Right atrium auricular region (tissue), 2 donors: ENCODE measurements at regions not wholly inside any gene's neighbourhood (a gene's known extent, or its start where the extent isn't known, plus 50 kb on each side); places are given as distances from the start of the nearest gene placed in this dataset.
A peak's percentile ranks its signal among the peaks of the same experiment; 100 is the strongest.
"Not testable (repeated sequence)": the region's sequence is repeated elsewhere in the genome, so short reads cannot be mapped to it uniquely, and the experiment has no call there.

Experiments
- DNase-seq: peaks from one replicate; pipeline ENCODE4 v3.0.0-alpha.2; 2019; ENCODE audit warnings: low spot score
- H3K27ac ChIP-seq, 2 donors: fragments of 200-600 bp; sonication (generic); 1 replicate in 1 of 2; 2 replicates in 1 of 2; pipeline ENCODE4 v1.5.1; 2016 to 2019
- H3K27me3 ChIP-seq, 2 donors: fragments of 200-600 bp; sonication (generic); one replicate each; pipeline versions ENCODE4 v1.5.1 to v1.6.0; 2017 to 2019
- H3K36me3 ChIP-seq: fragments of 200-600 bp; sonication (generic); one replicate; pipeline ENCODE4 v1.5.1; 2016
- H3K4me1 ChIP-seq, 2 donors: fragments of 200-600 bp; sonication (generic); one replicate each; pipeline versions ENCODE4 v1.5.1 to v1.6.0; 2017 to 2019
- H3K4me3 ChIP-seq, 2 donors: fragments of 200-600 bp; sonication (generic); 1 replicate in 1 of 2; 2 replicates in 1 of 2; pipeline ENCODE4 v1.5.1; 2017 to 2019; ENCODE audit warnings: mild to moderate bottlenecking in 1 of 2, moderate library complexity in 1 of 2
- H3K9me3 ChIP-seq, 2 donors: fragments of 200-600 bp; sonication (generic); one replicate each; pipeline ENCODE4 v1.5.1; 2019
- TF ChIP-seq, protein P1 (sequence below), 2 donors: fragments of 200-600 bp; sonication (generic); IDR thresholded peaks; one replicate each; pipeline ENCODE4 v1.5.1; 2019; ENCODE audit warnings: antibody characterized with exemption in 2 of 2

DNA sequence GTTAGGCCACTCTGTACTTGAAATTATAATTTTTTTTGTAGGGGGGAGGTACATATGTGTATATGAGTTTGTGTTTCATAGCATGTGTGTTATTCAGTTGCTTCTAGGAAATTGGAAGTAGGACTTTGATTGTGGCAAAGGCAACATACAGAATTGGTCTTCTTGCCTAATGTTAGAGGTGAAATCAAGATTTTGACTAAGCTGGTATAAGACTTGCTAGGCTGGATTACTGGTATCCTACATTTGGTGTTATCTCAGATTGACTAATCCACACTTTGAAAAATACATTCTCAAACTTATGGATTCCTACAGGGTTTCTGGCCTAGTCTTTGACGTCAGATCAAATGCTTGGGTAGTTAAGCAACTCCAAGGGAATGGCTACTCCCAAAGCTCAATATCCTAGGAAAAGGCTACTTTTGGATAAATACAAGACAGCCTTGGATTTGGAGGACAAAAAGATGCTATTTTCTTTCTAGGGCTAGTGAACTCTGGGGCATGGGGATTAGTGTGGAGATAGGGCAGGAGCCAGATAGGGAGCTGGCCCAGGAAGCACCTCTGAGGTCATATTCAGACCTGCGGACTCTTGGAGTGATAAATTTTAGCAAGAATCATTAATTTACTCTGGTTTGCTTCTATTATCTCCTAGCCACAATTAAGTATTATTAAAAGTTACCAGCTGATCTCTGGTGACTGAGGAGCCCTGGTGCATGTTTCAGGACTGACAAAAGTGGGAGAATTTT, 144.0 kb upstream of the RPS23 start:
- Histone ChIP-seq H3K4me1 (peaks cover 0 to 6% of the 10 kb centered on the region in 2 donors), H3K9me3 (no peaks in the 10 kb centered on the region), H3K4me3 (no peak overlapping the region), H3K36me3 (no peaks in the 10 kb centered on the region), H3K27me3 (no peaks in the 10 kb centered on the region), H3K27ac (peak overlapping the region; percentile 3 to 67)
- DNase-seq = no peak
- TF ChIP-seq, protein P1, sequence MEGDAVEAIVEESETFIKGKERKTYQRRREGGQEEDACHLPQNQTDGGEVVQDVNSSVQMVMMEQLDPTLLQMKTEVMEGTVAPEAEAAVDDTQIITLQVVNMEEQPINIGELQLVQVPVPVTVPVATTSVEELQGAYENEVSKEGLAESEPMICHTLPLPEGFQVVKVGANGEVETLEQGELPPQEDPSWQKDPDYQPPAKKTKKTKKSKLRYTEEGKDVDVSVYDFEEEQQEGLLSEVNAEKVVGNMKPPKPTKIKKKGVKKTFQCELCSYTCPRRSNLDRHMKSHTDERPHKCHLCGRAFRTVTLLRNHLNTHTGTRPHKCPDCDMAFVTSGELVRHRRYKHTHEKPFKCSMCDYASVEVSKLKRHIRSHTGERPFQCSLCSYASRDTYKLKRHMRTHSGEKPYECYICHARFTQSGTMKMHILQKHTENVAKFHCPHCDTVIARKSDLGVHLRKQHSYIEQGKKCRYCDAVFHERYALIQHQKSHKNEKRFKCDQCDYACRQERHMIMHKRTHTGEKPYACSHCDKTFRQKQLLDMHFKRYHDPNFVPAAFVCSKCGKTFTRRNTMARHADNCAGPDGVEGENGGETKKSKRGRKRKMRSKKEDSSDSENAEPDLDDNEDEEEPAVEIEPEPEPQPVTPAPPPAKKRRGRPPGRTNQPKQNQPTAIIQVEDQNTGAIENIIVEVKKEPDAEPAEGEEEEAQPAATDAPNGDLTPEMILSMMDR (IDR thresholded peaks at IDR 0.05) = no peak

DNA sequence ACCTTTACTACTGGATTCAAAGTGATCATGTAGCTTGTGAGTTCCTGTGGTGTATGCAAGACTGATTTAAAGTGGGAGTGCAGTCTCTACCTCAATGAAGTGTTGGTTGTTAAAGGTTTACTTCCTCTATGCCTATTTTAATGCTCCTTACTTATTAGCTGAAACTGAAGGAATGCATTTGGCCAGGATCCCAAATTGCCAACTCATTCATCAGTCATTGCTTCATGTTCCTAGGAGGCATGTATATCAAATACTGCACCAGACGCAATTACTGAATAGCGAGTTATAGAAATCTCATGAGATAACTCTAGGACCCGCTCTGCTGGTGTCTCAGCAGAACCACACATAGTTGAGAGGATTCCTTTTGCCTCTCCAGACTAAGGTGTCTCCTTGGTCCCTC, 143.0 kb upstream of the RPS23 start:
- Histone ChIP-seq H3K36me3 (no peaks in the 10 kb centered on the region), H3K4me1 (peaks cover 0 to 6% of the 10 kb centered on the region in 2 donors), H3K4me3 (no peak overlapping the region), H3K27ac (no peak overlapping the region), H3K27me3 (no peaks in the 10 kb centered on the region), H3K9me3 (no peaks in the 10 kb centered on the region)
- TF ChIP-seq, protein P1 (IDR thresholded peaks at IDR 0.05) = no peak
- DNase-seq = no peak

- H3K27me3 ChIP-seq, H3K27ac ChIP-seq, DNase-seq, H3K36me3 ChIP-seq, H3K9me3 ChIP-seq, H3K4me1 ChIP-seq, H3K4me3 ChIP-seq: not testable (repeated sequence)
Measured at GRCh38 chr5:82420524-82420923, 142.4 kb upstream of the RPS23 start.

- DNase-seq = no peak
- TF ChIP-seq, protein P1 (IDR thresholded peaks at IDR 0.05) = no peak
- no peaks in the 10 kb centered on the region for H3K27me3 ChIP-seq
- H3K36me3 ChIP-seq = no peaks in the 10 kb centered on the region
- H3K4me1 ChIP-seq = peaks cover 0 to 6% of the 10 kb centered on the region in 2 donors
- H3K27ac ChIP-seq = no peak overlapping the region
- H3K4me3 ChIP-seq = no peak overlapping the region
- no peaks in the 10 kb centered on the region for H3K9me3 ChIP-seq
Measured at GRCh38 chr5:82419559-82420332, 141.6 kb upstream of the RPS23 start.

DNA sequence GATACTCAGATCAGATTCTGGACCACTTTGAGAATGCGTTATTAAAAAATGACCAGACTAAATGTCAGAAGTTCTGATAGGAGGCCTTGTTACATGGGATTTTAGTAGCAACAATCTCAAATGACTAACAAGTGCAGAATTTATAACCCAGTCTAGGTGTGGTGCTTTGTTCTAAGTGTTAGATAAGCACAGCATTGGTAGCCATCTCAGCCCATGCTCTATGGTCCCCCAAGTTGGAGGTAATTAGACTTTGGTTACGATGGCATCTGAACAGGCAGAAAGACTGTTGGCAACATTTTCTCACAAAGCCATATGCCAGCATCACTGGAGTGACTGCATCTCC, 140.4 kb upstream of the RPS23 start:
- H3K4me1 ChIP-seq = peaks cover 0 to 6% of the 10 kb centered on the region in 2 donors
- DNase-seq = no peak
- H3K9me3 ChIP-seq = no peaks in the 10 kb centered on the region
- no peak overlapping the region for H3K4me3 ChIP-seq
- TF ChIP-seq, protein P1 (IDR thresholded peaks at IDR 0.05) = no peak
- H3K27me3 ChIP-seq = no peaks in the 10 kb centered on the region
- no peaks in the 10 kb centered on the region for H3K36me3 ChIP-seq
- no peak overlapping the region for H3K27ac ChIP-seq

- TF ChIP-seq, protein P1 (IDR thresholded peaks at IDR 0.05) = no peak
- Histone ChIP-seq H3K27ac (no peak overlapping the region), H3K9me3 (no peaks in the 10 kb centered on the region), H3K4me3 (no peak overlapping the region), H3K36me3 (no peaks in the 10 kb centered on the region), H3K27me3 (no peaks in the 10 kb centered on the region), H3K4me1 (peaks cover 0 to 6% of the 10 kb centered on the region in 2 donors)
- DNase-seq = no peak
Measured at GRCh38 chr5:82417776-82418607, 139.8 kb upstream of the RPS23 start.
